HEK293T (cell line): ENCODE measurements at regions not wholly inside any gene's neighbourhood (a gene's known extent, or its start where the extent isn't known, plus 50 kb on each side); places are given as distances from the start of the nearest gene placed in this dataset.

ENCODE experiments used
- ARNT ChIP-seq: fragments of 450-650 bp; IDR thresholded peaks from 2 replicates; pipeline ENCODE4 v1.6.1; 2017; ENCODE audit warnings: mild to moderate bottlenecking
- FOXM1 ChIP-seq: fragments of 450-650 bp; IDR thresholded peaks from 2 replicates; pipeline ENCODE4 v1.6.1; 2017; ENCODE audit warnings: mild to moderate bottlenecking, borderline replicate concordance
- HDGF ChIP-seq: fragments of 450-650 bp; IDR thresholded peaks from 2 replicates; pipeline ENCODE4 v1.6.1; 2017; ENCODE audit warnings: antibody characterized with exemption, borderline replicate concordance
- SP1 ChIP-seq: fragments of 450-650 bp; IDR thresholded peaks from 2 replicates; pipeline ENCODE4 v1.6.1; 2017

- TF ChIP-seq SP1 = no peak
- no peak for TF ChIP-seq HDGF
- no peak for TF ChIP-seq ARNT
- no peak for TF ChIP-seq FOXM1
These were observed 147.5 kb upstream of the PDZRN3 start for GRCh38 chr3:73772076-73772886.
